ENCODE measurements at regions not wholly inside any gene's neighbourhood (a gene's known extent, or its start where the extent isn't known, plus 50 kb on each side); places are given as distances from the start of the nearest gene placed in this dataset.

DNA sequence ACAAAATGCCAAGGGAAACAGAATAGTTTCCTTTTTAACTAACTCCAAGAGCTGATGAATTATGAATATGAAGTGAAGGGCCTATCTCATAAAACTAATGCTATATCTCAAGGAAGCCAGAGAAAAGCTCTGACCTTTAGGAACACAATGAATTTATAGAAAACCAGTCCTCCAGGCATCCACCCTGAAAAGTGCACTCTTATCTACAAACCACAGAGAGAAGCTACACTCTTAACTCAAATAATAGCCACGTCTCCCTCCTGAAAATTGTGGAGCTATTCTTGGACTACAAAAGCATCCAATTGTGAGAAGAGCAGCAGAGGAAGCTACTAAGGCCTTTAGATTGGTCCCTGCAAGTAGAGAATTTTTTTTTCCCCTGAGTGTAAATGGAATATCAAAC, 253.9 kb downstream of the IL15 start (continued):
- TF ChIP-seq, protein P1, sequence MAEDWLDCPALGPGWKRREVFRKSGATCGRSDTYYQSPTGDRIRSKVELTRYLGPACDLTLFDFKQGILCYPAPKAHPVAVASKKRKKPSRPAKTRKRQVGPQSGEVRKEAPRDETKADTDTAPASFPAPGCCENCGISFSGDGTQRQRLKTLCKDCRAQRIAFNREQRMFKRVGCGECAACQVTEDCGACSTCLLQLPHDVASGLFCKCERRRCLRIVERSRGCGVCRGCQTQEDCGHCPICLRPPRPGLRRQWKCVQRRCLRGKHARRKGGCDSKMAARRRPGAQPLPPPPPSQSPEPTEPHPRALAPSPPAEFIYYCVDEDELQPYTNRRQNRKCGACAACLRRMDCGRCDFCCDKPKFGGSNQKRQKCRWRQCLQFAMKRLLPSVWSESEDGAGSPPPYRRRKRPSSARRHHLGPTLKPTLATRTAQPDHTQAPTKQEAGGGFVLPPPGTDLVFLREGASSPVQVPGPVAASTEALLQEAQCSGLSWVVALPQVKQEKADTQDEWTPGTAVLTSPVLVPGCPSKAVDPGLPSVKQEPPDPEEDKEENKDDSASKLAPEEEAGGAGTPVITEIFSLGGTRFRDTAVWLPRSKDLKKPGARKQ (CRISPR knock-in tag; IDR thresholded peaks at IDR 0.05) = no peak
- TF ChIP-seq TFE3 (CRISPR knock-in tag; IDR thresholded peaks at IDR 0.05) = no peak
- TF ChIP-seq IRF1 (CRISPR knock-in tag; IDR thresholded peaks at IDR 0.05; ENCODE audit: borderline replicate concordance) = no peak
- TF ChIP-seq GTF2A2 (tag; IDR thresholded peaks at IDR 0.05) = no peak
- peak; percentile 63; the same call in 1 of the 2 replicates for TF ChIP-seq SOX6 (IDR thresholded peaks at IDR 0.05)
- no peak for TF ChIP-seq SRSF1 (IDR thresholded peaks at IDR 0.05; ENCODE audit: low read depth, low read length)
- no peak for TF ChIP-seq ZNF766 (CRISPR knock-in tag; conservative IDR thresholded peaks at IDR 0.05)
- no peak for TF ChIP-seq RB1 (IDR thresholded peaks at IDR 0.05; ENCODE audit: low read depth)
- no peak for TF ChIP-seq RBM14 (IDR thresholded peaks at IDR 0.05; ENCODE audit: borderline replicate concordance, insufficient read depth, low read depth, low read length)
- TF ChIP-seq ZNF75A (CRISPR knock-in tag; IDR thresholded peaks at IDR 0.05) = no peak
- TF ChIP-seq BMI1 (IDR thresholded peaks at IDR 0.05; ENCODE audit: low read length) = no peak
- peak; percentile 35 for TF ChIP-seq CBFA2T2 (conservative IDR thresholded peaks at IDR 0.05)
- TF ChIP-seq, protein P2, sequence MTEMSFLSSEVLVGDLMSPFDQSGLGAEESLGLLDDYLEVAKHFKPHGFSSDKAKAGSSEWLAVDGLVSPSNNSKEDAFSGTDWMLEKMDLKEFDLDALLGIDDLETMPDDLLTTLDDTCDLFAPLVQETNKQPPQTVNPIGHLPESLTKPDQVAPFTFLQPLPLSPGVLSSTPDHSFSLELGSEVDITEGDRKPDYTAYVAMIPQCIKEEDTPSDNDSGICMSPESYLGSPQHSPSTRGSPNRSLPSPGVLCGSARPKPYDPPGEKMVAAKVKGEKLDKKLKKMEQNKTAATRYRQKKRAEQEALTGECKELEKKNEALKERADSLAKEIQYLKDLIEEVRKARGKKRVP (CRISPR knock-in tag; IDR thresholded peaks at IDR 0.05) = no peak
- TF ChIP-seq NFYB (IDR thresholded peaks at IDR 0.05; ENCODE audit: extremely low read depth, insufficient read length) = no peak
- peak; percentile 79; the same call in 1 of the 2 replicates for TF ChIP-seq MEF2A (IDR thresholded peaks at IDR 0.05; ENCODE audit: control insufficient read depth, low read depth, low read length)
- no peak for TF ChIP-seq SMAD1 (IDR thresholded peaks at IDR 0.05; ENCODE audit: low read depth, low read length, partially characterized antibody)
- peak; percentile 44; the same call in 1 of the 2 replicates for TF ChIP-seq TAL1 (IDR thresholded peaks at IDR 0.05)
- no peak for TF ChIP-seq MYC (IDR thresholded peaks at IDR 0.05; ENCODE audit: low read depth, low read length)
- no peak for TF ChIP-seq MYC (CRISPR knock-in tag; IDR thresholded peaks at IDR 0.05; ENCODE audit: borderline replicate concordance, low read depth)
- no peak for TF ChIP-seq ZNF12 (CRISPR knock-in tag; IDR thresholded peaks at IDR 0.05)
- no peak for TF ChIP-seq HDAC2 (IDR thresholded peaks at IDR 0.05)
- peak; percentile 38; the same call in 1 of the 2 replicates for TF ChIP-seq DPF2 (IDR thresholded peaks at IDR 0.05)
- no peak for TF ChIP-seq ZNF232 (CRISPR knock-in tag; IDR thresholded peaks at IDR 0.05)
- TF ChIP-seq SMARCA4 (IDR thresholded peaks at IDR 0.05) = peak; percentile 42; the same call in 1 of the 2 replicates
- no peak for TF ChIP-seq GATAD2B (IDR thresholded peaks at IDR 0.05; ENCODE audit: borderline replicate concordance)
- no peak for TF ChIP-seq KLF10 (CRISPR knock-in tag; IDR thresholded peaks at IDR 0.05)
- TF ChIP-seq SIN3A (IDR thresholded peaks at IDR 0.05; ENCODE audit: borderline replicate concordance in 2 of 2, control insufficient read depth in 1 of 2, low read depth in 2 of 2, low read length in 2 of 2) = no peak
- TF ChIP-seq HNRNPUL1 (IDR thresholded peaks at IDR 0.05; ENCODE audit: low read length) = no peak
- TF ChIP-seq TARDBP (IDR thresholded peaks at IDR 0.05) = no peak

Data from K562 (cell line).